Neural cell (in vitro differentiated cells): ENCODE measurements at regions not wholly inside any gene's neighbourhood (a gene's known extent, or its start where the extent isn't known, plus 50 kb on each side); places are given as distances from the start of the nearest gene placed in this dataset.

Source experiments
- EZH2 ChIP-seq: fragments of 200-600, 300-800 bp; shearing (Covaris generic), sonication (generic); IDR thresholded peaks from 2 replicates; pipeline ENCODE4 v1.6.1; 2014; ENCODE audit warnings: antibody characterized with exemption, low read length, borderline replicate concordance, mild to moderate bottlenecking; ENCODE audit not compliant: insufficient read depth, poor library complexity, severe bottlenecking
- POLR2AphosphoS5 ChIP-seq: IDR thresholded peaks from 2 replicates; pipeline ENCODE4 v1.6.1; 2012
- RAD21 ChIP-seq: fragments of 450-650 bp; conservative IDR thresholded peaks from 2 replicates; pipeline ENCODE4 v1.6.1; 2014; ENCODE audit warnings: antibody characterized with exemption, mild to moderate bottlenecking, moderate library complexity
- SMC3 ChIP-seq: fragments of 450-650 bp; conservative IDR thresholded peaks from 2 replicates; pipeline ENCODE4 v1.6.1; 2014; ENCODE audit warnings: antibody characterized with exemption, mild to moderate bottlenecking, moderate library complexity; ENCODE audit not compliant: poor library complexity
- TAF1 ChIP-seq: IDR thresholded peaks from 2 replicates; pipeline ENCODE4 v1.6.1; 2012; ENCODE audit warnings: low read depth
- TF ChIP-seq, protein P1 (sequence below): fragments of 450-650 bp; IDR thresholded peaks from 2 replicates; pipeline ENCODE4 v1.5.1; 2014; ENCODE audit warnings: antibody characterized with exemption, mild to moderate bottlenecking, moderate library complexity; ENCODE audit not compliant: poor library complexity, severe bottlenecking
- TF ChIP-seq, protein P2 (sequence below): IDR thresholded peaks from 2 replicates; pipeline ENCODE4 v1.6.1; 2012; ENCODE audit warnings: borderline replicate concordance

DNA sequence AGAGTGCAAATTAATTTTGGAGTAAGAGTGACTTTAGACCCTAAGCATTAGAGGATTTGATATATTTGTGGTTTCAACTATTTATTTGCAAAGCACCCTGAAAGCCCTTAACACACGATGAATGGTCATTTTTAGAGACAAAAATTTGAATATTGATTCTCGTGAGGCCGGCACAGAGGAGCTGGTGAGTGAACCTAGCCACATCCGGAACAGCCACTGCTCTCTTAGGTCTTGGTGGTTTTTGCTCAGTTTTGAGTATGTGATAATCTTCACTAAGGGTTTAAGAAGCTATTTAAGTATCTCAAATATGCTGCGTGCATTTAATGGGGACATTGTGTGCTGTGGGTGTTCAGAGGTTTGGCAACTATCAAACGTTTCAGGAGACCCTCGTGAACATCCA, 204.8 kb downstream of the TSN start:
- TF ChIP-seq SMC3 (no peak), TAF1 (no peak), EZH2 (no peak), RAD21 (no peak), POLR2AphosphoS5 (no peak)
- TF ChIP-seq, protein P1, sequence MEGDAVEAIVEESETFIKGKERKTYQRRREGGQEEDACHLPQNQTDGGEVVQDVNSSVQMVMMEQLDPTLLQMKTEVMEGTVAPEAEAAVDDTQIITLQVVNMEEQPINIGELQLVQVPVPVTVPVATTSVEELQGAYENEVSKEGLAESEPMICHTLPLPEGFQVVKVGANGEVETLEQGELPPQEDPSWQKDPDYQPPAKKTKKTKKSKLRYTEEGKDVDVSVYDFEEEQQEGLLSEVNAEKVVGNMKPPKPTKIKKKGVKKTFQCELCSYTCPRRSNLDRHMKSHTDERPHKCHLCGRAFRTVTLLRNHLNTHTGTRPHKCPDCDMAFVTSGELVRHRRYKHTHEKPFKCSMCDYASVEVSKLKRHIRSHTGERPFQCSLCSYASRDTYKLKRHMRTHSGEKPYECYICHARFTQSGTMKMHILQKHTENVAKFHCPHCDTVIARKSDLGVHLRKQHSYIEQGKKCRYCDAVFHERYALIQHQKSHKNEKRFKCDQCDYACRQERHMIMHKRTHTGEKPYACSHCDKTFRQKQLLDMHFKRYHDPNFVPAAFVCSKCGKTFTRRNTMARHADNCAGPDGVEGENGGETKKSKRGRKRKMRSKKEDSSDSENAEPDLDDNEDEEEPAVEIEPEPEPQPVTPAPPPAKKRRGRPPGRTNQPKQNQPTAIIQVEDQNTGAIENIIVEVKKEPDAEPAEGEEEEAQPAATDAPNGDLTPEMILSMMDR = no peak
- TF ChIP-seq, protein P2, sequence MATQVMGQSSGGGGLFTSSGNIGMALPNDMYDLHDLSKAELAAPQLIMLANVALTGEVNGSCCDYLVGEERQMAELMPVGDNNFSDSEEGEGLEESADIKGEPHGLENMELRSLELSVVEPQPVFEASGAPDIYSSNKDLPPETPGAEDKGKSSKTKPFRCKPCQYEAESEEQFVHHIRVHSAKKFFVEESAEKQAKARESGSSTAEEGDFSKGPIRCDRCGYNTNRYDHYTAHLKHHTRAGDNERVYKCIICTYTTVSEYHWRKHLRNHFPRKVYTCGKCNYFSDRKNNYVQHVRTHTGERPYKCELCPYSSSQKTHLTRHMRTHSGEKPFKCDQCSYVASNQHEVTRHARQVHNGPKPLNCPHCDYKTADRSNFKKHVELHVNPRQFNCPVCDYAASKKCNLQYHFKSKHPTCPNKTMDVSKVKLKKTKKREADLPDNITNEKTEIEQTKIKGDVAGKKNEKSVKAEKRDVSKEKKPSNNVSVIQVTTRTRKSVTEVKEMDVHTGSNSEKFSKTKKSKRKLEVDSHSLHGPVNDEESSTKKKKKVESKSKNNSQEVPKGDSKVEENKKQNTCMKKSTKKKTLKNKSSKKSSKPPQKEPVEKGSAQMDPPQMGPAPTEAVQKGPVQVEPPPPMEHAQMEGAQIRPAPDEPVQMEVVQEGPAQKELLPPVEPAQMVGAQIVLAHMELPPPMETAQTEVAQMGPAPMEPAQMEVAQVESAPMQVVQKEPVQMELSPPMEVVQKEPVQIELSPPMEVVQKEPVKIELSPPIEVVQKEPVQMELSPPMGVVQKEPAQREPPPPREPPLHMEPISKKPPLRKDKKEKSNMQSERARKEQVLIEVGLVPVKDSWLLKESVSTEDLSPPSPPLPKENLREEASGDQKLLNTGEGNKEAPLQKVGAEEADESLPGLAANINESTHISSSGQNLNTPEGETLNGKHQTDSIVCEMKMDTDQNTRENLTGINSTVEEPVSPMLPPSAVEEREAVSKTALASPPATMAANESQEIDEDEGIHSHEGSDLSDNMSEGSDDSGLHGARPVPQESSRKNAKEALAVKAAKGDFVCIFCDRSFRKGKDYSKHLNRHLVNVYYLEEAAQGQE = no peak
